AG04449 (cell line): ENCODE measurements at regions not wholly inside any gene's neighbourhood (a gene's known extent, or its start where the extent isn't known, plus 50 kb on each side); places are given as distances from the start of the nearest gene placed in this dataset.

Source experiments
- CTCF ChIA-PET: fragments of 350-600 bp; formaldehyde crosslinking; extraction: SDS; loops from one replicate; lab custom pipeline; 2021; ENCODE audit warnings: antibody characterized with exemption; lab: Yijun Ruan, JAX
- POLR2A ChIA-PET: fragments of 400-600, 350-600 bp; formaldehyde crosslinking; extraction: SDS; loops from one replicate; lab custom pipeline; 2020; ENCODE audit warnings: antibody characterized with exemption, inconsistent platforms; lab: Yijun Ruan, JAX
- DNase-seq: peaks from one replicate; pipeline ENCODE4 v3.0.0-alpha.2; 2010; ENCODE audit warnings: low read depth, low spot score
- H3K4me3 ChIP-seq: 2 replicates; pipeline ENCODE4 v1.5.1; 2011; ENCODE audit warnings: low read depth, mild to moderate bottlenecking, control low read depth, low read length
- TF ChIP-seq, protein P1 (sequence below): IDR thresholded peaks from one replicate; pipeline ENCODE4 v1.5.1; 2011; ENCODE audit warnings: mild to moderate bottlenecking, moderate library complexity, low read length, control low read depth, inconsistent platforms; ENCODE audit not compliant: insufficient read depth; ENCODE audit errors: missing control alignments

- TF ChIP-seq, protein P1, sequence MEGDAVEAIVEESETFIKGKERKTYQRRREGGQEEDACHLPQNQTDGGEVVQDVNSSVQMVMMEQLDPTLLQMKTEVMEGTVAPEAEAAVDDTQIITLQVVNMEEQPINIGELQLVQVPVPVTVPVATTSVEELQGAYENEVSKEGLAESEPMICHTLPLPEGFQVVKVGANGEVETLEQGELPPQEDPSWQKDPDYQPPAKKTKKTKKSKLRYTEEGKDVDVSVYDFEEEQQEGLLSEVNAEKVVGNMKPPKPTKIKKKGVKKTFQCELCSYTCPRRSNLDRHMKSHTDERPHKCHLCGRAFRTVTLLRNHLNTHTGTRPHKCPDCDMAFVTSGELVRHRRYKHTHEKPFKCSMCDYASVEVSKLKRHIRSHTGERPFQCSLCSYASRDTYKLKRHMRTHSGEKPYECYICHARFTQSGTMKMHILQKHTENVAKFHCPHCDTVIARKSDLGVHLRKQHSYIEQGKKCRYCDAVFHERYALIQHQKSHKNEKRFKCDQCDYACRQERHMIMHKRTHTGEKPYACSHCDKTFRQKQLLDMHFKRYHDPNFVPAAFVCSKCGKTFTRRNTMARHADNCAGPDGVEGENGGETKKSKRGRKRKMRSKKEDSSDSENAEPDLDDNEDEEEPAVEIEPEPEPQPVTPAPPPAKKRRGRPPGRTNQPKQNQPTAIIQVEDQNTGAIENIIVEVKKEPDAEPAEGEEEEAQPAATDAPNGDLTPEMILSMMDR = no peak
- ChIA-PET CTCF (no interaction called here), POLR2A (no interaction called here)
- H3K4me3 ChIP-seq = no peak overlapping the region
- no peak for DNase-seq
Observed at GRCh38 chr7:133150760-133151159, 68.9 kb upstream of the CHCHD3 start.

- CTCF ChIA-PET = no interaction called here
Observed at GRCh38 chr7:133152875-133153274, 71.0 kb upstream of the CHCHD3 start.

GRCh38 chr7:133155146-133155545 lies 73.3 kb upstream of the CHCHD3 start:
- no peak for DNase-seq
- ChIA-PET CTCF (no interaction called here), POLR2A (no interaction called here)
- H3K4me3 ChIP-seq = no peak overlapping the region
- TF ChIP-seq, protein P1 = no peak

More at GRCh38 chr7:133152875-133153274, 71.0 kb upstream of the CHCHD3 start:
- POLR2A ChIA-PET = no interaction called here
- DNase-seq = no peak
- TF ChIP-seq, protein P1 = no peak
- H3K4me3 ChIP-seq = no peak overlapping the region

DNA sequence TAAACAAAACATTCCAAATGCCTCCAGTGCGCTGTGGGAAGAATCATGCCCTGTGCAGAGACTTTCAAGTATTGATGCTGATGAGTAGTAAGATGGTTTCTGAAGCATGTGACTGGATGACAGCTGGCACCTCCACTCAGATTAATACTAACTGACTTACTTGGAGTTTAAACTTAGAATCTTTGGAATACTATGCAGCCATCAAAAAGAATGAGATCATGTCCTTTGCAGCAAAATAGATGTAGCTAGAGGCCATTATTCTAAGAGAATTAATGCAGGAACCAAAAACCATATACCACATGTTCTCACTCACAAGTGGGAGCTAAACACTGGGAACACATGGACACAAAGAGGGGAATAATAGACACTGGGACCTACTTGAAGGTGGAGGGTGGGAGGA lies 73.8 kb upstream of the CHCHD3 start:
- DNase-seq = no peak
- CTCF ChIA-PET = no interaction called here
- POLR2A ChIA-PET = no interaction called here
- no peak overlapping the region for H3K4me3 ChIP-seq
- TF ChIP-seq, protein P1 = no peak

DNA sequence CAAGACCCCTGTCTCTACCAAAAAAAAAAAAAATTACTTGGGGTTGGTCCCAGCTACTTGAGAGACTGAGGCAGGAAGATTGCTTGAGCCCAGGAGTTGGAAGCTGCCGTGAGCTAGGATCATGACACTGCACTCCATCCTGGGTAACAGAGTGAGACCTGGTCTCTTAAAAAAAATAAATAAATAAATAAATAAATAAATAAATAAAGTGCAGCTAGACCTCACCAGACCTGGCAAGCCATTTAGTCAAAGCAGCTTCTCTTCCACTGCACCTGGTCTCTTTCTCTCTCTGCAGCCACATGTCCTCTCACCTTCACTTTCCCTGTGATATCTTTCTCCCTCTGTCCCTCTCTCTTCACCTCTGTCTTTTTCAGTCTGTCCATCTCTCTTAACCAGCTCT lies 75.2 kb upstream of the CHCHD3 start:
- no peak for DNase-seq
- TF ChIP-seq, protein P1 = no peak
- H3K4me3 ChIP-seq = no peak overlapping the region
- ChIA-PET CTCF (interaction anchor here (0.6 to 1.2 kb wide), 2 partner anchors 264 to 277 kb away, joined by 3 read pairs; no protein-coding TSS in a partner anchor), POLR2A (no interaction called here)

GRCh38 chr7:133164498-133164897 lies 82.6 kb upstream of the CHCHD3 start:
- DNase-seq = no peak
- no peak overlapping the region for H3K4me3 ChIP-seq
- POLR2A ChIA-PET = no interaction called here
- TF ChIP-seq, protein P1 = no peak
- CTCF ChIA-PET = no interaction called here
